SK-N-SH (cell line): ENCODE measurements at regions not wholly inside any gene's neighbourhood (a gene's known extent, or its start where the extent isn't known, plus 50 kb on each side); places are given as distances from the start of the nearest gene placed in this dataset.

Source experiments
- CTCF ChIA-PET: fragments of 300-600, 350-600 bp; formaldehyde crosslinking; extraction: SDS; loops from one replicate; lab custom pipeline; 2021; lab: Yijun Ruan, JAX
- POLR2A ChIA-PET: fragments of 350-600 bp; sonication (Branson Sonifier 250); formaldehyde crosslinking; extraction: SDS; loops from one replicate; lab custom pipeline; 2020; ENCODE audit warnings: antibody characterized with exemption, inconsistent platforms; lab: Yijun Ruan, JAX
- DNase-seq: peaks from one replicate; pipeline ENCODE4 v3.0.0; 2012
- H2AFZ ChIP-seq: fragments of 200-600 bp; sonication (generic); 2 replicates; pipeline ENCODE4 v1.8.1; 2016; ENCODE audit warnings: antibody characterized with exemption, mild to moderate bottlenecking, low read depth
- H3F3A ChIP-seq: fragments of 200-600 bp; sonication (generic); replicated peaks from 2 replicates; pipeline ENCODE3; 2016; ENCODE audit warnings: antibody characterized with exemption, mild to moderate bottlenecking; ENCODE audit not compliant: insufficient read depth
- H3K27ac ChIP-seq, 2 experiments: fragments of 200-500 bp in 1 of 2; fragments of 200-600 bp in 1 of 2; sonication (Bioruptor generic) in 1 of 2; sonication (generic), shearing (Covaris generic) in 1 of 2; 2 replicates each; pipeline versions ENCODE4 v1.5.1 to v1.6.1; 2014 to 2016; ENCODE audit warnings: low read depth in 2 of 2, inconsistent platforms in 1 of 2, low read length in 1 of 2, mild to moderate bottlenecking in 1 of 2, mixed read lengths in 1 of 2
- H3K27me3 ChIP-seq: fragments of 200-600 bp; sonication (generic), shearing (Covaris generic); 2 replicates; pipeline ENCODE4 v1.6.1; 2016; ENCODE audit warnings: mixed run types; ENCODE audit not compliant: insufficient read depth
- H3K36me3 ChIP-seq, 2 experiments: fragments of 200-500 bp in 1 of 2; fragments of 200-600 bp in 1 of 2; sonication (Bioruptor generic) in 1 of 2; sonication (generic) in 1 of 2; replicated peaks in 1 of 2; 2 replicates each; pipeline versions ENCODE3 to v1.5.1; 2014 to 2016; ENCODE audit warnings: low read length in 1 of 2, mild to moderate bottlenecking in 1 of 2; ENCODE audit not compliant: insufficient read depth in 2 of 2, control insufficient read depth in 1 of 2
- H3K4me1 ChIP-seq, 2 experiments: fragments of 200-500 bp in 1 of 2; fragments of 200-600 bp in 1 of 2; sonication (Bioruptor generic) in 1 of 2; sonication (generic), shearing (Covaris generic) in 1 of 2; 2 replicates each; pipeline versions ENCODE4 v1.5.1 to v1.6.1; 2014 to 2016; ENCODE audit warnings: low read depth in 1 of 2, low read length in 1 of 2, mixed run types in 1 of 2; ENCODE audit not compliant: insufficient read depth in 2 of 2, control insufficient read depth in 1 of 2
- H3K4me2 ChIP-seq: fragments of 200-600 bp; sonication (generic), shearing (Covaris generic); 2 replicates; pipeline ENCODE4 v1.6.1; 2017; ENCODE audit warnings: mixed run types
- H3K4me3 ChIP-seq, 2 experiments: fragments of 200-500 bp in 1 of 2; fragments of 200-600 bp in 1 of 2; sonication (Bioruptor generic) in 1 of 2; sonication (generic), shearing (Covaris generic) in 1 of 2; 2 replicates each; pipeline versions ENCODE4 v1.5.1 to v1.8.1; 2014 to 2016; ENCODE audit warnings: low read depth in 2 of 2, inconsistent platforms in 1 of 2, low read length in 1 of 2, mild to moderate bottlenecking in 1 of 2, mixed read lengths in 1 of 2, moderate library complexity in 1 of 2
- H3K79me2 ChIP-seq: fragments of 200-600 bp; sonication (generic); 2 replicates; pipeline ENCODE4 v1.8.1; 2017; ENCODE audit warnings: mild to moderate bottlenecking; ENCODE audit not compliant: insufficient read depth
- H3K9ac ChIP-seq: fragments of 200-600 bp; sonication (generic); 2 replicates; pipeline ENCODE4 v1.6.1; 2017; ENCODE audit warnings: mixed run types
- H3K9me2 ChIP-seq: fragments of 200-600 bp; sonication (generic); 2 replicates; pipeline ENCODE4 v1.6.1; 2017; ENCODE audit warnings: mixed run types
- H3K9me3 ChIP-seq: fragments of 200-600 bp; sonication (generic); 2 replicates; pipeline ENCODE4 v1.6.1; 2017; ENCODE audit warnings: mixed run types, mild to moderate bottlenecking, moderate library complexity
- H4K20me1 ChIP-seq: fragments of 200-600 bp; sonication (generic); 2 replicates; pipeline ENCODE4 v1.6.1; 2017; ENCODE audit warnings: mild to moderate bottlenecking, mixed run types; ENCODE audit not compliant: insufficient read depth
- EP300 ChIP-seq, 2 experiments: IDR thresholded peaks; 2 replicates each; pipeline versions ENCODE4 v1.4.0 to v1.6.1; 2012; ENCODE audit warnings: borderline replicate concordance in 1 of 2, low read depth in 1 of 2, low read length in 1 of 2
- FOSL2 ChIP-seq: IDR thresholded peaks from 2 replicates; pipeline ENCODE4 v1.4.0; 2012; ENCODE audit warnings: low read depth, mild to moderate bottlenecking, moderate library complexity, borderline replicate concordance
- FOXJ3 ChIP-seq: sonication (generic); formaldehyde crosslinking; IDR thresholded peaks from 2 replicates; pipeline ENCODE4 v1.5.1; 2020; ENCODE audit warnings: mild to moderate bottlenecking, missing genetic modification reagents
- GABPA ChIP-seq: IDR thresholded peaks from 2 replicates; pipeline ENCODE4 v1.4.0; 2012; ENCODE audit warnings: low read depth, mild to moderate bottlenecking
- GATA2 ChIP-seq: sonication (generic); formaldehyde crosslinking; IDR thresholded peaks from 2 replicates; pipeline ENCODE4 v1.5.0; 2020; ENCODE audit warnings: mild to moderate bottlenecking, missing genetic modification reagents
- NFIC ChIP-seq: IDR thresholded peaks from 2 replicates; pipeline ENCODE4 v1.4.0; 2012; ENCODE audit warnings: borderline replicate concordance
- NRF1 ChIP-seq: IDR thresholded peaks from 2 replicates; pipeline ENCODE4 v1.6.1; 2012; ENCODE audit warnings: low read depth, mild to moderate bottlenecking, low read length
- PBX3 ChIP-seq: IDR thresholded peaks from 2 replicates; pipeline ENCODE4; 2012
- POLR2AphosphoS5 ChIP-seq: IDR thresholded peaks from 2 replicates; pipeline ENCODE4 v1.6.1; 2012; ENCODE audit warnings: low read depth, low read length
- RCOR1 ChIP-seq: fragments of 150-350 bp; IDR thresholded peaks from 2 replicates; pipeline ENCODE4 v1.6.1; 2017; ENCODE audit warnings: antibody characterized with exemption, low read length
- RXRA ChIP-seq: IDR thresholded peaks from 2 replicates; pipeline ENCODE4 v1.4.0; 2012; ENCODE audit warnings: low read depth, mild to moderate bottlenecking, borderline replicate concordance
- SIN3A ChIP-seq: IDR thresholded peaks from 2 replicates; pipeline ENCODE4 v1.6.1; 2012; ENCODE audit warnings: low read depth, mild to moderate bottlenecking, low read length, moderate library complexity, borderline replicate concordance
- SMC3 ChIP-seq: IDR thresholded peaks from 2 replicates; pipeline ENCODE4 v1.6.1; 2012; ENCODE audit warnings: low read depth, low read length, improper control_type of control experiment
- TAF1 ChIP-seq: IDR thresholded peaks from 2 replicates; pipeline ENCODE4 v1.6.1; 2012; ENCODE audit warnings: low read depth, mild to moderate bottlenecking, low read length, moderate library complexity, borderline replicate concordance
- TCF12 ChIP-seq: IDR thresholded peaks from 2 replicates; pipeline ENCODE4 v1.4.0; 2012
- TEAD4 ChIP-seq: IDR thresholded peaks from 2 replicates; pipeline ENCODE4 v1.4.0; 2012; ENCODE audit warnings: mild to moderate bottlenecking, borderline replicate concordance; ENCODE audit not compliant: insufficient read depth
- USF1 ChIP-seq: IDR thresholded peaks from 2 replicates; pipeline ENCODE4 v1.4.0; 2012; ENCODE audit warnings: low read depth, borderline replicate concordance
- ZBTB33 ChIP-seq: IDR thresholded peaks from 2 replicates; pipeline ENCODE4 v1.4.0; 2012; ENCODE audit warnings: low read depth, borderline replicate concordance
- WGBS: methylation state at CpG from one replicate; pipeline ENCODE4 v1.1.6; 2017; ENCODE audit warnings: low lambda C conversion rate; 5-methylcytosine and 5-hydroxymethylcytosine counted together
- TF ChIP-seq, protein P1 (sequence below): IDR thresholded peaks from 2 replicates; pipeline ENCODE4 v1.4.0; 2012; ENCODE audit warnings: low read depth

DNA sequence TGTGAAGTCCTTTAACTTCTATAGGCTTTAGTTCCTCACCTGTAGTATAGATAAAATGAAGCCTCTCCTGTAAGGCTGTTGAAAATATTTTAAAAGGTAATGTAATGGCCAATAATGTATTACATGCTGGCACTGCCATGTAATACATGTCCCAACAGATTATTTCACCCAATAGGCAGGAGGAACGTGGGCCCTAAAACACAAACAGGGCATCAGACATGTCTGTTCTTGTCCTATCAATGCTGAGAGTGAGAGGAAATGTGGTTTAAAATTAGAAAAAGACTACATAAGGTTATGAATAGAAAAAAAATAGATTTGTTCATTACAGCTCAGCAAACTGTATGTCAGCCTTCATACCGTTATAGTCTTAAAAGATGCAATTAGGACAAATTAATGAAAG, 492.7 kb upstream of the DDX18 start (continued):
- TF ChIP-seq FOXJ3 (CRISPR knock-in tag) (no peak), FOSL2 (no peak), RCOR1 (no peak), EP300 (IDR thresholded peaks at IDR 0.05; ENCODE audit: borderline replicate concordance in 1 of 2, low read depth in 1 of 2, low read length in 1 of 2) (no peak), USF1 (no peak), TEAD4 (no peak), TCF12 (no peak), NRF1 (no peak), SIN3A (no peak), GABPA (no peak), POLR2AphosphoS5 (no peak), PBX3 (no peak), RXRA (no peak)

- Histone ChIP-seq H3K4me2 (no peak overlapping the region), H3K4me3 (no peak overlapping the region), H3K36me3 (no peaks in the 10 kb centered on the region), H3K27ac (no peak overlapping the region), H3K9me2 (0 out of 2 replicates have a peak, but pooled peaks cover 3% of the 10 kb centered on the region), H3K4me1 (no peaks in the 10 kb centered on the region; a peak in 2 of 4 replicates), H2AFZ (no peak overlapping the region), H3K79me2 (no peaks in the 10 kb centered on the region), H3K9ac (no peak overlapping the region), H3F3A (no peaks in the 10 kb centered on the region), H3K27me3 (no peaks in the 10 kb centered on the region), H3K9me3 (peaks cover 8% of the 10 kb centered on the region; the same call in 1 of the 2 replicates), H4K20me1 (no peaks in the 10 kb centered on the region)
- no peak for TF ChIP-seq ZBTB33
- TF ChIP-seq TAF1 = no peak
- no peak for TF ChIP-seq FOSL2
- TF ChIP-seq FOXJ3 (CRISPR knock-in tag) = no peak
- TF ChIP-seq, protein P1, sequence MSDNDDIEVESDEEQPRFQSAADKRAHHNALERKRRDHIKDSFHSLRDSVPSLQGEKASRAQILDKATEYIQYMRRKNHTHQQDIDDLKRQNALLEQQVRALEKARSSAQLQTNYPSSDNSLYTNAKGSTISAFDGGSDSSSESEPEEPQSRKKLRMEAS = no peak
- no peak for TF ChIP-seq NRF1
- TF ChIP-seq POLR2AphosphoS5 = no peak
- no peak for TF ChIP-seq USF1
- no peak for TF ChIP-seq GATA2 (CRISPR knock-in tag)
- TF ChIP-seq NFIC = no peak
- TF ChIP-seq SMC3 = no peak
- ChIA-PET POLR2A (no interaction called here), CTCF (interaction anchor here (1.3 kb wide), 1 partner anchor 30 kb away, joined by 3 read pairs; no protein-coding TSS in a partner anchor)
- 26% methylated on average over 8 of the region's 8 CpGs for WGBS
- DNase-seq = no peak
Measured at GRCh38 chr2:117323331-117323730, 491.2 kb upstream of the DDX18 start.
